HepG2 (cell line): ENCODE measurements at regions not wholly inside any gene's neighbourhood (a gene's known extent, or its start where the extent isn't known, plus 50 kb on each side); places are given as distances from the start of the nearest gene placed in this dataset.

Experiments
- ATAC-seq: fragments of 200-7000 bp; cut with Tn5 transposase; 3 replicates; pipeline ENCODE4 v1.9.1; 2020; ENCODE audit warnings: mild to moderate bottlenecking, moderate library complexity
- BruUV-seq: library from RNA; stranded (reverse); fragments of 400-500 nt; replicated peaks from 2 replicates; lab custom pipeline; 2021; lab: Mats Ljungman, UMichigan
- CTCF ChIA-PET: fragments of 300-600 bp; formaldehyde crosslinking; extraction: SDS; loops from one replicate; lab custom pipeline; 2021; ENCODE audit warnings: low total read pairs, inconsistent platforms, low intra/inter-chr PET ratio; lab: Yijun Ruan, JAX
- POLR2A ChIA-PET: fragments of 350-600 bp; sonication (Branson Sonifier 250); formaldehyde crosslinking; loops from one replicate; lab custom pipeline; 2020; ENCODE audit warnings: antibody characterized with exemption, inconsistent platforms; lab: Yijun Ruan, JAX
- DNase-seq: peaks from one replicate; pipeline ENCODE4 v3.0.0-alpha.2; 2015; ENCODE audit warnings: low spot score
- FAIRE-seq: peaks from 3 replicates; lab custom pipeline; 2011; peaks lifted over from hg19 to GRCh38; lab: Jason Lieb, UNC
- H2AFZ ChIP-seq: one replicate; pipeline ENCODE4 v1.6.1; 2011; ENCODE audit warnings: low read length, inconsistent platforms
- H3K27ac ChIP-seq: fragments of 300-600 bp; 3 replicates; pipeline ENCODE4 v1.8.0; 2011; ENCODE audit warnings: mixed run types, mild to moderate bottlenecking, mixed read lengths, low read length, inconsistent platforms; ENCODE audit not compliant: insufficient read depth; ENCODE audit errors: extremely low read length
- H3K27me3 ChIP-seq, 2 experiments: fragments of 200-600 bp in 1 of 2; 2 replicates in 1 of 2; 3 replicates in 1 of 2; pipeline versions ENCODE4 v1.6.0 to v1.8.0; 2011; ENCODE audit warnings: low read length in 2 of 2, mild to moderate bottlenecking in 2 of 2, moderate library complexity in 2 of 2, inconsistent platforms in 1 of 2; ENCODE audit not compliant: insufficient read depth in 2 of 2, control insufficient read depth in 1 of 2
- H3K36me3 ChIP-seq, 2 experiments: fragments of 200-600 bp in 1 of 2; replicated peaks in 1 of 2; 2 replicates in 1 of 2; 3 replicates in 1 of 2; pipeline versions ENCODE4 v1.5.1 to v1.8.0; 2011; ENCODE audit warnings: low read length in 2 of 2, inconsistent platforms in 1 of 2; ENCODE audit not compliant: insufficient read depth in 2 of 2, control insufficient read depth in 1 of 2
- H3K4me1 ChIP-seq: 2 replicates; pipeline ENCODE4 v1.5.1; 2012; ENCODE audit warnings: low read length, inconsistent platforms; ENCODE audit not compliant: insufficient read depth
- H3K4me2 ChIP-seq: 2 replicates; pipeline ENCODE4 v1.6.0; 2011; ENCODE audit warnings: low read depth, low read length, inconsistent platforms
- H3K4me3 ChIP-seq, 3 experiments: fragments of 200-600 bp in 1 of 3; sonication (generic), shearing (Covaris generic) in 1 of 3; replicated peaks in 1 of 3; 2 replicates each; pipeline ENCODE4 v1.5.1; 2011 to 2016; ENCODE audit warnings: low read length in 3 of 3, inconsistent platforms in 2 of 3, low read depth in 2 of 3, mild to moderate bottlenecking in 2 of 3, control low read depth in 1 of 3, mixed read lengths in 1 of 3; ENCODE audit not compliant: insufficient read depth in 1 of 3
- H3K79me2 ChIP-seq: one replicate; pipeline ENCODE4 v1.6.1; 2011; ENCODE audit warnings: low read length, inconsistent platforms; ENCODE audit not compliant: insufficient read depth
- H3K9ac ChIP-seq: 2 replicates; pipeline ENCODE4 v1.6.0; 2011; ENCODE audit warnings: mild to moderate bottlenecking, low read depth, low read length, inconsistent platforms; ENCODE audit not compliant: insufficient read depth
- H3K9me3 ChIP-seq: 2 replicates; pipeline ENCODE4 v1.5.1; 2012; ENCODE audit warnings: mild to moderate bottlenecking, low read length
- H4K20me1 ChIP-seq: 2 replicates; pipeline ENCODE4 v1.6.0; 2011; ENCODE audit warnings: inconsistent platforms, mild to moderate bottlenecking, low read length, moderate library complexity; ENCODE audit not compliant: insufficient read depth
- CREM ChIP-seq, 2 experiments: sonication (generic) in 1 of 2; formaldehyde crosslinking in 1 of 2; IDR thresholded peaks; 2 replicates each; pipeline versions ENCODE4 v1.4.0 to v1.6.1; 2016 to 2020; ENCODE audit warnings: antibody characterized with exemption in 1 of 2, mild to moderate bottlenecking in 1 of 2, missing genetic modification reagents in 1 of 2
- EHMT2 ChIP-seq: fragments of 200-600 bp; sonication (generic); IDR thresholded peaks from 2 replicates; pipeline ENCODE4 v1.7.0; 2017; ENCODE audit warnings: antibody characterized with exemption, low read depth, low read length, borderline replicate concordance
- GTF2F1 ChIP-seq: fragments of 150-350 bp; IDR thresholded peaks from 2 replicates; pipeline ENCODE4 v1.6.1; 2014; ENCODE audit warnings: low read length
- HNRNPLL ChIP-seq: fragments of 200-400 bp; formaldehyde crosslinking; IDR thresholded peaks from 2 replicates; pipeline ENCODE4 v1.6.1; 2017; ENCODE audit warnings: mild to moderate bottlenecking, low read depth, low read length; ENCODE audit not compliant: poor library complexity, severe bottlenecking
- JUN ChIP-seq: sonication (generic); formaldehyde crosslinking; IDR thresholded peaks from 2 replicates; pipeline ENCODE4 v1.4.0; 2020; ENCODE audit warnings: mild to moderate bottlenecking, missing genetic modification reagents
- MXD4 ChIP-seq: IDR thresholded peaks from 2 replicates; pipeline ENCODE4 v1.6.1; 2016; ENCODE audit warnings: mild to moderate bottlenecking, missing biosample characterization, missing genetic modification reagents
- SOX13 ChIP-seq, 3 experiments: fragments of 450-650 bp in 1 of 3; sonication (generic) in 1 of 3; formaldehyde crosslinking in 1 of 3; IDR thresholded peaks in 2 of 3; conservative IDR thresholded peaks in 1 of 3; 2 replicates each; pipeline versions ENCODE4 v1.5.0 to v1.6.1; 2016 to 2020; ENCODE audit warnings: antibody characterized with exemption in 1 of 3, mild to moderate bottlenecking in 1 of 3, missing compliant biosample characterization in 1 of 3, missing genetic modification reagents in 1 of 3, moderate library complexity in 1 of 3
- TCF12 ChIP-seq, 2 experiments: fragments of 450-650 bp in 1 of 2; sonication (generic) in 1 of 2; formaldehyde crosslinking in 1 of 2; IDR thresholded peaks; 2 replicates each; pipeline versions ENCODE4 v1.6.1 to v1.8.0; 2017 to 2022; ENCODE audit warnings: antibody characterized with exemption in 1 of 2, mild to moderate bottlenecking in 1 of 2, missing genetic modification reagents in 1 of 2, moderate library complexity in 1 of 2
- TSC22D2 ChIP-seq: sonication (generic); formaldehyde crosslinking; IDR thresholded peaks from 2 replicates; pipeline ENCODE4 v1.5.1; 2020; ENCODE audit warnings: missing genetic modification reagents, mild to moderate bottlenecking, borderline replicate concordance
- XRCC5 ChIP-seq: fragments of 200-400 bp; formaldehyde crosslinking; optimal IDR thresholded peaks from 2 replicates; pipeline ENCODE3; 2017; ENCODE audit warnings: mild to moderate bottlenecking, low read length
- ZNF124 ChIP-seq: sonication (generic); formaldehyde crosslinking; IDR thresholded peaks from 2 replicates; pipeline ENCODE4 v1.4.0; 2020; ENCODE audit warnings: missing genetic modification reagents
- ZNF17 ChIP-seq: sonication (generic); formaldehyde crosslinking; IDR thresholded peaks from 2 replicates; pipeline ENCODE4 v1.5.0; 2020; ENCODE audit warnings: mild to moderate bottlenecking, missing genetic modification reagents
- ZNF292 ChIP-seq: sonication (generic); formaldehyde crosslinking; IDR thresholded peaks from 2 replicates; pipeline ENCODE4 v1.8.1; 2022; ENCODE audit warnings: mild to moderate bottlenecking, low read depth, missing genetic modification reagents, borderline replicate concordance
- ZNF605 ChIP-seq: sonication (generic); formaldehyde crosslinking; IDR thresholded peaks from 2 replicates; pipeline ENCODE4 v1.8.0; 2022; ENCODE audit warnings: mild to moderate bottlenecking, missing genetic modification reagents
- WGBS: methylation state at CpG from one replicate; pipeline ENCODE4 v1.1.6; 2017; ENCODE audit warnings: low lambda C conversion rate; 5-methylcytosine and 5-hydroxymethylcytosine counted together
- in situ Hi-C: cut with HindIII; loops from 2 replicates; pipeline ENCODE4 v1.10.0; 2017; ENCODE audit warnings: low pct_unique_long_range_greater_than_20kb; ENCODE audit not compliant: extremely low pct_ligation_motif_present
- intact Hi-C: fragments of 100-400 bp; cut with micrococcal nuclease; formaldehyde crosslinking; loops from one replicate; pipeline ENCODE4 v1.10.0; 2022; ENCODE audit not compliant: unreplicated experiment
- TF ChIP-seq, protein P1 (sequence below): IDR thresholded peaks from 2 replicates; pipeline ENCODE4 v1.4.0; 2020; ENCODE audit warnings: mild to moderate bottlenecking, missing genetic modification reagents
- TF ChIP-seq, protein P2 (sequence below): sonication (generic); formaldehyde crosslinking; IDR thresholded peaks from 2 replicates; pipeline ENCODE4 v1.5.1; 2020; ENCODE audit warnings: missing genetic modification reagents, mild to moderate bottlenecking, borderline replicate concordance
- TF ChIP-seq, protein P3 (sequence below): sonication (generic); formaldehyde crosslinking; IDR thresholded peaks from 2 replicates; pipeline ENCODE4 v1.5.0; 2020; ENCODE audit warnings: missing genetic modification reagents

DNA sequence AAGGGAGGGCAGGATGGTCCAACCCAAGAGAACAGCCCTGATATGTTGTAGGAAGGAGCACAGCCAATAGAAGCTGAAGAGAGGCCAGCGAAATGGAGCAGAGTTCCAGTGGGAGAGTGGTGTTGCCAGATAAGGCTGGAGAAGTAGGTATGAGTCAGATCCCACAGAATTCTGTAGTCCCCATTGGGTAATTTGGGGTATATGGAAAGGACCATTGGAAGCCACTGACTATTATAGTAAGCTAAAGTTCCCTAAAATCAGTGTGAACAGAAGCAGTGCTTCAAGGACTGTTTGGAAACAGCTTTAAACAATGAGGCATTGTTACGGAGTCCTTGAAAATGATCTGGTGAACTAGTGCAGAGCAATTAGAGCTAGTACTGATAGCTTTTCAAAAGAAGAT, 63.0 kb downstream of the DISP1 start:
- H4K20me1 ChIP-seq, result no peaks in the 10 kb centered on the region
- H3K4me3 ChIP-seq, result peak overlapping the region in 1 of 3 experiments; percentile 27; a peak in 1 of 6 replicates
- 54% methylated on average over 2 of the region's 2 CpGs for WGBS
- H3K79me2 ChIP-seq, result no peaks in the 10 kb centered on the region
- no peak overlapping the region for H2AFZ ChIP-seq
- peaks cover 21% of the 10 kb centered on the region for H3K4me1 ChIP-seq
- no peak overlapping the region for H3K9ac ChIP-seq
- intact Hi-C loops (no loop called here), in situ Hi-C loops (no loop called here)
- DNase-seq, result peak; percentile 72
- H3K4me2 ChIP-seq, result peak overlapping the region; percentile 63
- no peaks in the 10 kb centered on the region for H3K27me3 ChIP-seq
- ATAC-seq, result peak; percentile 95
- BruUV-seq, result no TSS peak
- POLR2A ChIA-PET, result no interaction called here
- H3K36me3 ChIP-seq, result no peaks in the 10 kb centered on the region
- CTCF ChIA-PET, result no interaction called here
- FAIRE-seq, result peak; percentile 89
- peak overlapping the region; percentile 47 for H3K27ac ChIP-seq
- no peaks in the 10 kb centered on the region for H3K9me3 ChIP-seq
- TF ChIP-seq MXD4 (CRISPR knock-in tag) (0 out of 2 replicates have a peak, but pooled peaks have one; percentile 46), SOX13 (IDR thresholded peaks at IDR 0.05) (0 out of 2 replicates have a peak, but pooled peaks have one; percentile 51), SOX13 (CRISPR knock-in tag; conservative IDR thresholded peaks at IDR 0.05 in 1 of 2, IDR thresholded peaks at IDR 0.05 in 1 of 2) (peak in 1 of 2 experiments; percentile 97; a peak in 2 of 4 replicates), EHMT2 (0 out of 2 replicates have a peak, but pooled peaks have one; percentile 27), GTF2F1 (no peak), ZNF292 (peak; percentile 46; the same call in 1 of the 2 replicates), HNRNPLL (no peak), ZNF124 (CRISPR knock-in tag) (no peak), CREM (IDR thresholded peaks at IDR 0.05) (no peak), CREM (CRISPR knock-in tag; IDR thresholded peaks at IDR 0.05) (no peak), TSC22D2 (no peak), TCF12 (IDR thresholded peaks at IDR 0.05) (no peak), TCF12 (CRISPR knock-in tag; IDR thresholded peaks at IDR 0.05) (no peak), ZNF605 (CRISPR knock-in tag) (no peak), ZNF17 (CRISPR knock-in tag) (no peak), JUN (CRISPR knock-in tag) (no peak), XRCC5 (no peak)
- TF ChIP-seq, protein P1, sequence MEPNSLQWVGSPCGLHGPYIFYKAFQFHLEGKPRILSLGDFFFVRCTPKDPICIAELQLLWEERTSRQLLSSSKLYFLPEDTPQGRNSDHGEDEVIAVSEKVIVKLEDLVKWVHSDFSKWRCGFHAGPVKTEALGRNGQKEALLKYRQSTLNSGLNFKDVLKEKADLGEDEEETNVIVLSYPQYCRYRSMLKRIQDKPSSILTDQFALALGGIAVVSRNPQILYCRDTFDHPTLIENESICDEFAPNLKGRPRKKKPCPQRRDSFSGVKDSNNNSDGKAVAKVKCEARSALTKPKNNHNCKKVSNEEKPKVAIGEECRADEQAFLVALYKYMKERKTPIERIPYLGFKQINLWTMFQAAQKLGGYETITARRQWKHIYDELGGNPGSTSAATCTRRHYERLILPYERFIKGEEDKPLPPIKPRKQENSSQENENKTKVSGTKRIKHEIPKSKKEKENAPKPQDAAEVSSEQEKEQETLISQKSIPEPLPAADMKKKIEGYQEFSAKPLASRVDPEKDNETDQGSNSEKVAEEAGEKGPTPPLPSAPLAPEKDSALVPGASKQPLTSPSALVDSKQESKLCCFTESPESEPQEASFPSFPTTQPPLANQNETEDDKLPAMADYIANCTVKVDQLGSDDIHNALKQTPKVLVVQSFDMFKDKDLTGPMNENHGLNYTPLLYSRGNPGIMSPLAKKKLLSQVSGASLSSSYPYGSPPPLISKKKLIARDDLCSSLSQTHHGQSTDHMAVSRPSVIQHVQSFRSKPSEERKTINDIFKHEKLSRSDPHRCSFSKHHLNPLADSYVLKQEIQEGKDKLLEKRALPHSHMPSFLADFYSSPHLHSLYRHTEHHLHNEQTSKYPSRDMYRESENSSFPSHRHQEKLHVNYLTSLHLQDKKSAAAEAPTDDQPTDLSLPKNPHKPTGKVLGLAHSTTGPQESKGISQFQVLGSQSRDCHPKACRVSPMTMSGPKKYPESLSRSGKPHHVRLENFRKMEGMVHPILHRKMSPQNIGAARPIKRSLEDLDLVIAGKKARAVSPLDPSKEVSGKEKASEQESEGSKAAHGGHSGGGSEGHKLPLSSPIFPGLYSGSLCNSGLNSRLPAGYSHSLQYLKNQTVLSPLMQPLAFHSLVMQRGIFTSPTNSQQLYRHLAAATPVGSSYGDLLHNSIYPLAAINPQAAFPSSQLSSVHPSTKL (CRISPR knock-in tag), result peak; percentile 68
- TF ChIP-seq, protein P2, sequence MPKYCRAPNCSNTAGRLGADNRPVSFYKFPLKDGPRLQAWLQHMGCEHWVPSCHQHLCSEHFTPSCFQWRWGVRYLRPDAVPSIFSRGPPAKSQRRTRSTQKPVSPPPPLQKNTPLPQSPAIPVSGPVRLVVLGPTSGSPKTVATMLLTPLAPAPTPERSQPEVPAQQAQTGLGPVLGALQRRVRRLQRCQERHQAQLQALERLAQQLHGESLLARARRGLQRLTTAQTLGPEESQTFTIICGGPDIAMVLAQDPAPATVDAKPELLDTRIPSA (CRISPR knock-in tag), result no peak
- TF ChIP-seq, protein P3, sequence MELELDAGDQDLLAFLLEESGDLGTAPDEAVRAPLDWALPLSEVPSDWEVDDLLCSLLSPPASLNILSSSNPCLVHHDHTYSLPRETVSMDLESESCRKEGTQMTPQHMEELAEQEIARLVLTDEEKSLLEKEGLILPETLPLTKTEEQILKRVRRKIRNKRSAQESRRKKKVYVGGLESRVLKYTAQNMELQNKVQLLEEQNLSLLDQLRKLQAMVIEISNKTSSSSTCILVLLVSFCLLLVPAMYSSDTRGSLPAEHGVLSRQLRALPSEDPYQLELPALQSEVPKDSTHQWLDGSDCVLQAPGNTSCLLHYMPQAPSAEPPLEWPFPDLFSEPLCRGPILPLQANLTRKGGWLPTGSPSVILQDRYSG (CRISPR knock-in tag), result no peak
